ENCODE measurements at regions not wholly inside any gene's neighbourhood (a gene's known extent, or its start where the extent isn't known, plus 50 kb on each side); places are given as distances from the start of the nearest gene placed in this dataset.
A peak's percentile ranks its signal among the peaks of the same experiment; 100 is the strongest.

GRCh38 chr10:88091490-88092061 is 228.2 kb downstream of the PTEN start (continued):
- TF ChIP-seq ZBTB40 (IDR thresholded peaks at IDR 0.05; ENCODE audit: borderline replicate concordance) (no peak), BHLHE40 (IDR thresholded peaks at IDR 0.05; ENCODE audit: borderline replicate concordance in 1 of 2, low read depth in 2 of 2, low read length in 1 of 2) (peak; percentile 98), CEBPB (IDR thresholded peaks at IDR 0.05; ENCODE audit: borderline replicate concordance in 1 of 2, low read depth in 2 of 2, low read length in 2 of 2) (peak in 1 of 2 experiments; percentile 83; a peak in 2 of 4 replicates), SUPT20H (IDR thresholded peaks at IDR 0.05; ENCODE audit: borderline replicate concordance, control insufficient read depth, low read depth, low read length) (no peak), PAX5 (IDR thresholded peaks at IDR 0.05; ENCODE audit: borderline replicate concordance, low read depth, low read length) (peak; percentile 97), FOS (IDR thresholded peaks at IDR 0.05; ENCODE audit: borderline replicate concordance, extremely low read depth, insufficient read length) (no peak), RB1 (IDR thresholded peaks at IDR 0.05; ENCODE audit: borderline replicate concordance) (0 out of 2 replicates have a peak, but pooled peaks have one; percentile 47), CREM (IDR thresholded peaks at IDR 0.05; ENCODE audit: low read depth) (peak; percentile 93)

Data from GM12878 (cell line).